ENCODE measurements at regions not wholly inside any gene's neighbourhood (a gene's known extent, or its start where the extent isn't known, plus 50 kb on each side); places are given as distances from the start of the nearest gene placed in this dataset.

- TF ChIP-seq POLR2AphosphoS5 (IDR thresholded peaks at IDR 0.05; ENCODE audit: low read depth) (no peak), CTCF (IDR thresholded peaks at IDR 0.05; ENCODE audit: insufficient read depth, low read length) (no peak), SPI1 (IDR thresholded peaks at IDR 0.05; ENCODE audit: borderline replicate concordance, low read depth) (peak; percentile 94)
- TF ChIP-seq, protein P1, sequence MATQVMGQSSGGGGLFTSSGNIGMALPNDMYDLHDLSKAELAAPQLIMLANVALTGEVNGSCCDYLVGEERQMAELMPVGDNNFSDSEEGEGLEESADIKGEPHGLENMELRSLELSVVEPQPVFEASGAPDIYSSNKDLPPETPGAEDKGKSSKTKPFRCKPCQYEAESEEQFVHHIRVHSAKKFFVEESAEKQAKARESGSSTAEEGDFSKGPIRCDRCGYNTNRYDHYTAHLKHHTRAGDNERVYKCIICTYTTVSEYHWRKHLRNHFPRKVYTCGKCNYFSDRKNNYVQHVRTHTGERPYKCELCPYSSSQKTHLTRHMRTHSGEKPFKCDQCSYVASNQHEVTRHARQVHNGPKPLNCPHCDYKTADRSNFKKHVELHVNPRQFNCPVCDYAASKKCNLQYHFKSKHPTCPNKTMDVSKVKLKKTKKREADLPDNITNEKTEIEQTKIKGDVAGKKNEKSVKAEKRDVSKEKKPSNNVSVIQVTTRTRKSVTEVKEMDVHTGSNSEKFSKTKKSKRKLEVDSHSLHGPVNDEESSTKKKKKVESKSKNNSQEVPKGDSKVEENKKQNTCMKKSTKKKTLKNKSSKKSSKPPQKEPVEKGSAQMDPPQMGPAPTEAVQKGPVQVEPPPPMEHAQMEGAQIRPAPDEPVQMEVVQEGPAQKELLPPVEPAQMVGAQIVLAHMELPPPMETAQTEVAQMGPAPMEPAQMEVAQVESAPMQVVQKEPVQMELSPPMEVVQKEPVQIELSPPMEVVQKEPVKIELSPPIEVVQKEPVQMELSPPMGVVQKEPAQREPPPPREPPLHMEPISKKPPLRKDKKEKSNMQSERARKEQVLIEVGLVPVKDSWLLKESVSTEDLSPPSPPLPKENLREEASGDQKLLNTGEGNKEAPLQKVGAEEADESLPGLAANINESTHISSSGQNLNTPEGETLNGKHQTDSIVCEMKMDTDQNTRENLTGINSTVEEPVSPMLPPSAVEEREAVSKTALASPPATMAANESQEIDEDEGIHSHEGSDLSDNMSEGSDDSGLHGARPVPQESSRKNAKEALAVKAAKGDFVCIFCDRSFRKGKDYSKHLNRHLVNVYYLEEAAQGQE (IDR thresholded peaks at IDR 0.05; ENCODE audit: insufficient replicate concordance, low read depth): no peak
Measured at GRCh38 chr11:90329043-90329442, 106.2 kb upstream of the CHORDC1 start.
